ENCODE measurements at regions not wholly inside any gene's neighbourhood (a gene's known extent, or its start where the extent isn't known, plus 50 kb on each side); places are given as distances from the start of the nearest gene placed in this dataset.

GRCh38 chr6:14732226-14732843 lies 513.5 kb upstream of the JARID2 start:
- no peak overlapping the region for H3K4me2 ChIP-seq (ENCODE audit: low read length)
- H4K20me1 ChIP-seq (ENCODE audit: control insufficient read depth, insufficient read depth, low read depth, low read length), result no peaks in the 10 kb centered on the region
- H3K27me3 ChIP-seq (ENCODE audit: control insufficient read depth, low read length), result no peaks in the 10 kb centered on the region
- no peak overlapping the region for H3K4me3 ChIP-seq (ENCODE audit: low read length)
- H3K79me2 ChIP-seq (ENCODE audit: control insufficient read depth, low read length), result no peaks in the 10 kb centered on the region
- H3K9me2 ChIP-seq (replicated peaks; ENCODE audit: control insufficient read depth, low read length), result no peaks in the 10 kb centered on the region
- H3K9me3 ChIP-seq (ENCODE audit: control insufficient read depth, insufficient read depth, low read length), result no peaks in the 10 kb centered on the region
- H3K36me3 ChIP-seq (ENCODE audit: control insufficient read depth, low read length), result peaks cover 12% of the 10 kb centered on the region
- TF ChIP-seq, protein P1, sequence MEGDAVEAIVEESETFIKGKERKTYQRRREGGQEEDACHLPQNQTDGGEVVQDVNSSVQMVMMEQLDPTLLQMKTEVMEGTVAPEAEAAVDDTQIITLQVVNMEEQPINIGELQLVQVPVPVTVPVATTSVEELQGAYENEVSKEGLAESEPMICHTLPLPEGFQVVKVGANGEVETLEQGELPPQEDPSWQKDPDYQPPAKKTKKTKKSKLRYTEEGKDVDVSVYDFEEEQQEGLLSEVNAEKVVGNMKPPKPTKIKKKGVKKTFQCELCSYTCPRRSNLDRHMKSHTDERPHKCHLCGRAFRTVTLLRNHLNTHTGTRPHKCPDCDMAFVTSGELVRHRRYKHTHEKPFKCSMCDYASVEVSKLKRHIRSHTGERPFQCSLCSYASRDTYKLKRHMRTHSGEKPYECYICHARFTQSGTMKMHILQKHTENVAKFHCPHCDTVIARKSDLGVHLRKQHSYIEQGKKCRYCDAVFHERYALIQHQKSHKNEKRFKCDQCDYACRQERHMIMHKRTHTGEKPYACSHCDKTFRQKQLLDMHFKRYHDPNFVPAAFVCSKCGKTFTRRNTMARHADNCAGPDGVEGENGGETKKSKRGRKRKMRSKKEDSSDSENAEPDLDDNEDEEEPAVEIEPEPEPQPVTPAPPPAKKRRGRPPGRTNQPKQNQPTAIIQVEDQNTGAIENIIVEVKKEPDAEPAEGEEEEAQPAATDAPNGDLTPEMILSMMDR (IDR thresholded peaks at IDR 0.05; ENCODE audit: low read depth, low read length, poor library complexity, severe bottlenecking), result no peak
- TF ChIP-seq EZH2phosphoT487 (IDR thresholded peaks at IDR 0.05; ENCODE audit: borderline replicate concordance, low read length), result no peak
- no peak overlapping the region for H3K27ac ChIP-seq (ENCODE audit: low read depth, low read length)
- H3F3A ChIP-seq (ENCODE audit: control insufficient read depth, insufficient read depth), result peaks cover 13% of the 10 kb centered on the region
- H3K4me1 ChIP-seq (ENCODE audit: control insufficient read depth, low read length), result peaks cover 69% of the 10 kb centered on the region

GRCh38 chr6:14732844-14733757 lies 512.8 kb upstream of the JARID2 start:
- H3K9me2 ChIP-seq (replicated peaks; ENCODE audit: control insufficient read depth, low read length), result no peaks in the 10 kb centered on the region
- H3K79me2 ChIP-seq (ENCODE audit: control insufficient read depth, low read length), result no peaks in the 10 kb centered on the region
- peak overlapping the region; percentile 13 for H3K4me2 ChIP-seq (ENCODE audit: low read length)
- no peak overlapping the region; the same call in 1 of the 2 replicates for H3K4me3 ChIP-seq (ENCODE audit: low read length)
- H3F3A ChIP-seq (ENCODE audit: control insufficient read depth, insufficient read depth), result peaks cover 11% of the 10 kb centered on the region
- peaks cover 12% of the 10 kb centered on the region for H3K36me3 ChIP-seq (ENCODE audit: control insufficient read depth, low read length)
- H4K20me1 ChIP-seq (ENCODE audit: control insufficient read depth, insufficient read depth, low read depth, low read length), result no peaks in the 10 kb centered on the region
- TF ChIP-seq EZH2phosphoT487 (IDR thresholded peaks at IDR 0.05; ENCODE audit: borderline replicate concordance, low read length), result no peak
- TF ChIP-seq, protein P1 (IDR thresholded peaks at IDR 0.05; ENCODE audit: low read depth, low read length, poor library complexity, severe bottlenecking), result no peak
- peaks cover 64% of the 10 kb centered on the region for H3K4me1 ChIP-seq (ENCODE audit: control insufficient read depth, low read length)
- no peaks in the 10 kb centered on the region for H3K27me3 ChIP-seq (ENCODE audit: control insufficient read depth, low read length)
- no peak overlapping the region for H3K27ac ChIP-seq (ENCODE audit: low read depth, low read length)
- no peaks in the 10 kb centered on the region for H3K9me3 ChIP-seq (ENCODE audit: control insufficient read depth, insufficient read depth, low read length)

- no peaks in the 10 kb centered on the region for H3K9me3 ChIP-seq (ENCODE audit: control insufficient read depth, insufficient read depth, low read length)
- no peaks in the 10 kb centered on the region for H3K9me2 ChIP-seq (replicated peaks; ENCODE audit: control insufficient read depth, low read length)
- H3F3A ChIP-seq (ENCODE audit: control insufficient read depth, insufficient read depth), result peaks cover 10% of the 10 kb centered on the region
- no peak overlapping the region for H3K4me2 ChIP-seq (ENCODE audit: low read length)
- no peaks in the 10 kb centered on the region for H3K27me3 ChIP-seq (ENCODE audit: control insufficient read depth, low read length)
- peaks cover 9% of the 10 kb centered on the region for H3K36me3 ChIP-seq (ENCODE audit: control insufficient read depth, low read length)
- H3K4me3 ChIP-seq (ENCODE audit: low read length), result no peak overlapping the region; the same call in 1 of the 2 replicates
- TF ChIP-seq EZH2phosphoT487 (IDR thresholded peaks at IDR 0.05; ENCODE audit: borderline replicate concordance, low read length), result no peak
- TF ChIP-seq, protein P1 (IDR thresholded peaks at IDR 0.05; ENCODE audit: low read depth, low read length, poor library complexity, severe bottlenecking), result no peak
- H3K4me1 ChIP-seq (ENCODE audit: control insufficient read depth, low read length), result peaks cover 64% of the 10 kb centered on the region
- H3K79me2 ChIP-seq (ENCODE audit: control insufficient read depth, low read length), result no peaks in the 10 kb centered on the region
- no peaks in the 10 kb centered on the region for H4K20me1 ChIP-seq (ENCODE audit: control insufficient read depth, insufficient read depth, low read depth, low read length)
- no peak overlapping the region for H3K27ac ChIP-seq (ENCODE audit: low read depth, low read length)
Observed at GRCh38 chr6:14734052-14734415, 511.8 kb upstream of the JARID2 start.
